SK-N-MC (cell line): ENCODE measurements at regions not wholly inside any gene's neighbourhood (a gene's known extent, or its start where the extent isn't known, plus 50 kb on each side); places are given as distances from the start of the nearest gene placed in this dataset.

Experiments used
- EZH2 ChIP-seq: fragments of 200-600 bp; sonication (generic); IDR thresholded peaks from one replicate; pipeline ENCODE4 v1.6.1; 2017; ENCODE audit warnings: antibody characterized with exemption
- FOXP2 ChIP-seq: optimal IDR thresholded peaks from 2 replicates; pipeline ENCODE3; 2011; ENCODE audit warnings: mild to moderate bottlenecking, moderate library complexity; ENCODE audit not compliant: insufficient read depth; ENCODE audit errors: extremely low read length, control extremely low read depth
- POLR2AphosphoS5 ChIP-seq: IDR thresholded peaks from 2 replicates; pipeline ENCODE4 v1.6.1; 2012; ENCODE audit warnings: mild to moderate bottlenecking, low read depth, low read length, borderline replicate concordance

DNA sequence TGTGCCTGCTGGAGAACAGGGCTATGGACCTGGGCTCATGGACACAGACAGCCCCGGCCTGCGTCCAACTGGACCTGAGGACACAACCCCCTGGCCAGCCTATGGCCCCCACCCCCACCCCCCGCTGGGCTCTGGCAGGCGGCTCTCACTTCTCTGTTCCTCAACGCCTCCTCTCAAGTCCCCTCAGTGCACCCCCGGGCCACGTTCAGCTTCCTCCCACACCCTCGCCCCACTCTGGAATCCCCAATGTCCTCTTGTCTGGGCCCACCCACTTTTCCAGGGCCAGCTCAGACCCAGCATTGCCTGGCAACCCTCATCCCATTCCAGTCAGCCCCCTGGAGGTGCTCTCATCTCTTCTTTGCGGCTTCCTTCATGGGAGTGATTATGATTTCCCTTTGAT lies 130.2 kb upstream of the SPACA7 start:
- no peak for TF ChIP-seq POLR2AphosphoS5
- TF ChIP-seq EZH2, result no peak
- TF ChIP-seq FOXP2, result no peak
